HepG2 (cell line): ENCODE measurements at regions not wholly inside any gene's neighbourhood (a gene's known extent, or its start where the extent isn't known, plus 50 kb on each side); places are given as distances from the start of the nearest gene placed in this dataset.
A peak's percentile ranks its signal among the peaks of the same experiment; 100 is the strongest.

ENCODE experiments used
- ATAC-seq: fragments of 200-7000 bp; cut with Tn5 transposase; 3 replicates; pipeline ENCODE4 v1.9.1; 2020; ENCODE audit warnings: mild to moderate bottlenecking, moderate library complexity
- BruUV-seq: library from RNA; stranded (reverse); fragments of 400-500 nt; replicated peaks from 2 replicates; lab custom pipeline; 2021; lab: Mats Ljungman, UMichigan
- CTCF ChIA-PET: fragments of 300-600 bp; formaldehyde crosslinking; extraction: SDS; loops from one replicate; lab custom pipeline; 2021; ENCODE audit warnings: low total read pairs, inconsistent platforms, low intra/inter-chr PET ratio; lab: Yijun Ruan, JAX
- POLR2A ChIA-PET: fragments of 350-600 bp; sonication (Branson Sonifier 250); formaldehyde crosslinking; loops from one replicate; lab custom pipeline; 2020; ENCODE audit warnings: antibody characterized with exemption, inconsistent platforms; lab: Yijun Ruan, JAX
- DNase-seq: peaks from one replicate; pipeline ENCODE4 v3.0.0-alpha.2; 2015; ENCODE audit warnings: low spot score
- FAIRE-seq: peaks from 3 replicates; lab custom pipeline; 2011; peaks lifted over from hg19 to GRCh38; lab: Jason Lieb, UNC
- H2AFZ ChIP-seq: one replicate; pipeline ENCODE4 v1.6.1; 2011; ENCODE audit warnings: low read length, inconsistent platforms
- H3K27ac ChIP-seq: fragments of 300-600 bp; 3 replicates; pipeline ENCODE4 v1.8.0; 2011; ENCODE audit warnings: mixed run types, mild to moderate bottlenecking, mixed read lengths, low read length, inconsistent platforms; ENCODE audit not compliant: insufficient read depth; ENCODE audit errors: extremely low read length
- H3K27me3 ChIP-seq, 2 experiments: fragments of 200-600 bp in 1 of 2; 2 replicates in 1 of 2; 3 replicates in 1 of 2; pipeline versions ENCODE4 v1.6.0 to v1.8.0; 2011; ENCODE audit warnings: low read length in 2 of 2, mild to moderate bottlenecking in 2 of 2, moderate library complexity in 2 of 2, inconsistent platforms in 1 of 2; ENCODE audit not compliant: insufficient read depth in 2 of 2, control insufficient read depth in 1 of 2
- H3K36me3 ChIP-seq, 2 experiments: fragments of 200-600 bp in 1 of 2; replicated peaks in 1 of 2; 2 replicates in 1 of 2; 3 replicates in 1 of 2; pipeline versions ENCODE4 v1.5.1 to v1.8.0; 2011; ENCODE audit warnings: low read length in 2 of 2, inconsistent platforms in 1 of 2; ENCODE audit not compliant: insufficient read depth in 2 of 2, control insufficient read depth in 1 of 2
- H3K4me1 ChIP-seq: 2 replicates; pipeline ENCODE4 v1.5.1; 2012; ENCODE audit warnings: low read length, inconsistent platforms; ENCODE audit not compliant: insufficient read depth
- H3K4me2 ChIP-seq: 2 replicates; pipeline ENCODE4 v1.6.0; 2011; ENCODE audit warnings: low read depth, low read length, inconsistent platforms
- H3K4me3 ChIP-seq, 3 experiments: fragments of 200-600 bp in 1 of 3; sonication (generic), shearing (Covaris generic) in 1 of 3; replicated peaks in 1 of 3; 2 replicates each; pipeline ENCODE4 v1.5.1; 2011 to 2016; ENCODE audit warnings: low read length in 3 of 3, inconsistent platforms in 2 of 3, low read depth in 2 of 3, mild to moderate bottlenecking in 2 of 3, control low read depth in 1 of 3, mixed read lengths in 1 of 3; ENCODE audit not compliant: insufficient read depth in 1 of 3
- H3K79me2 ChIP-seq: one replicate; pipeline ENCODE4 v1.6.1; 2011; ENCODE audit warnings: low read length, inconsistent platforms; ENCODE audit not compliant: insufficient read depth
- H3K9ac ChIP-seq: 2 replicates; pipeline ENCODE4 v1.6.0; 2011; ENCODE audit warnings: mild to moderate bottlenecking, low read depth, low read length, inconsistent platforms; ENCODE audit not compliant: insufficient read depth
- H3K9me3 ChIP-seq: 2 replicates; pipeline ENCODE4 v1.5.1; 2012; ENCODE audit warnings: mild to moderate bottlenecking, low read length
- H4K20me1 ChIP-seq: 2 replicates; pipeline ENCODE4 v1.6.0; 2011; ENCODE audit warnings: inconsistent platforms, mild to moderate bottlenecking, low read length, moderate library complexity; ENCODE audit not compliant: insufficient read depth
- FOXA3 ChIP-seq: IDR thresholded peaks from 2 replicates; pipeline ENCODE4 v1.6.1; 2016; ENCODE audit warnings: missing genetic modification reagents, missing compliant biosample characterization
- IKZF5 ChIP-seq: IDR thresholded peaks from 2 replicates; pipeline ENCODE4 v1.6.1; 2018; ENCODE audit warnings: missing genetic modification reagents, mild to moderate bottlenecking, missing compliant biosample characterization
- KDM2A ChIP-seq: sonication (generic); formaldehyde crosslinking; IDR thresholded peaks from 2 replicates; pipeline ENCODE4 v1.4.0; 2020; ENCODE audit warnings: low read depth, missing genetic modification reagents, borderline replicate concordance
- MED1 ChIP-seq: sonication (generic); formaldehyde crosslinking; IDR thresholded peaks from 2 replicates; pipeline ENCODE4 v1.4.0; 2020; ENCODE audit warnings: missing genetic modification reagents
- NCOA2 ChIP-seq: sonication (generic); formaldehyde crosslinking; IDR thresholded peaks from 2 replicates; pipeline ENCODE4 v1.8.0; 2022; ENCODE audit warnings: inconsistent platforms
- RORA ChIP-seq: sonication (generic); formaldehyde crosslinking; IDR thresholded peaks from 2 replicates; pipeline ENCODE4 v1.5.0; 2020; ENCODE audit warnings: mild to moderate bottlenecking, missing genetic modification reagents, moderate library complexity
- RXRB ChIP-seq: IDR thresholded peaks from 2 replicates; pipeline ENCODE4 v1.6.1; 2016; ENCODE audit warnings: borderline replicate concordance, missing genetic modification reagents, missing compliant biosample characterization
- TEAD3 ChIP-seq: optimal IDR thresholded peaks from 2 replicates; pipeline ENCODE3; 2016; ENCODE audit warnings: borderline replicate concordance
- TIGD3 ChIP-seq: sonication (generic); formaldehyde crosslinking; IDR thresholded peaks from 2 replicates; pipeline ENCODE4 v1.5.1; 2020; ENCODE audit warnings: mild to moderate bottlenecking, missing genetic modification reagents, borderline replicate concordance
- ZNF615 ChIP-seq: sonication (generic); formaldehyde crosslinking; IDR thresholded peaks from 2 replicates; pipeline ENCODE4 v1.5.0; 2020; ENCODE audit warnings: mild to moderate bottlenecking, missing genetic modification reagents, borderline replicate concordance
- ZNF687 ChIP-seq: sonication (generic); formaldehyde crosslinking; IDR thresholded peaks from 2 replicates; pipeline ENCODE4 v1.5.1; 2020; ENCODE audit warnings: mild to moderate bottlenecking, missing genetic modification reagents, moderate library complexity
- WGBS: methylation state at CpG from one replicate; pipeline ENCODE4 v1.1.6; 2017; ENCODE audit warnings: low lambda C conversion rate; 5-methylcytosine and 5-hydroxymethylcytosine counted together
- in situ Hi-C: cut with HindIII; loops from 2 replicates; pipeline ENCODE4 v1.10.0; 2017; ENCODE audit warnings: low pct_unique_long_range_greater_than_20kb; ENCODE audit not compliant: extremely low pct_ligation_motif_present
- intact Hi-C: fragments of 100-400 bp; cut with micrococcal nuclease; formaldehyde crosslinking; loops from one replicate; pipeline ENCODE4 v1.10.0; 2022; ENCODE audit not compliant: unreplicated experiment

- TF ChIP-seq IKZF5 (CRISPR knock-in tag) (no peak), KDM2A (CRISPR knock-in tag) (no peak), ZNF615 (CRISPR knock-in tag) (no peak), TIGD3 (CRISPR knock-in tag) (no peak)
Observed at GRCh38 chrX:129139837-129140598, 383.3 kb downstream of the SMARCA1 start (continued).

GRCh38 chrX:129125122-129125914, 398.0 kb downstream of the SMARCA1 start:
- Histone ChIP-seq H3K27ac (peak overlapping the region; percentile 68), H2AFZ (no peak overlapping the region), H3K4me3 (no peak overlapping the region), H3K27me3 (no peaks in the 10 kb centered on the region), H4K20me1 (no peaks in the 10 kb centered on the region), H3K9me3 (no peaks in the 10 kb centered on the region), H3K9ac (no peak overlapping the region), H3K4me2 (no peak overlapping the region), H3K4me1 (peaks cover 49% of the 10 kb centered on the region), H3K36me3 (no peaks in the 10 kb centered on the region), H3K79me2 (no peaks in the 10 kb centered on the region)
- BruUV-seq, result no TSS peak
- in situ Hi-C loops, result no loop called here
- CTCF ChIA-PET, result no interaction called here
- POLR2A ChIA-PET, result interaction anchor here (0.7 to 3.9 kb wide), 4 partner anchors 8 to 20 kb away, joined by 3 to 30 read pairs (median 4); no protein-coding TSS in a partner anchor
- WGBS, result 62% methylated on average over 6 of the region's 6 CpGs
- FAIRE-seq (no peak), DNase-seq (peak; percentile 21), ATAC-seq (peak; percentile 63)
- intact Hi-C loops, result no loop called here
- TF ChIP-seq RORA (CRISPR knock-in tag), result no peak
- 0 out of 2 replicates have a peak, but pooled peaks have one; percentile 16 for TF ChIP-seq MED1 (CRISPR knock-in tag)
- no peak for TF ChIP-seq RXRB (CRISPR knock-in tag)
- TF ChIP-seq ZNF687, result no peak
- peak; percentile 30; the same call in 1 of the 2 replicates for TF ChIP-seq FOXA3 (CRISPR knock-in tag)
- TF ChIP-seq TEAD3 (CRISPR knock-in tag), result peak; percentile 22
- peak; percentile 25; the same call in 1 of the 2 replicates for TF ChIP-seq NCOA2
